A549 (cell line): ENCODE measurements at regions not wholly inside any gene's neighbourhood (a gene's known extent, or its start where the extent isn't known, plus 50 kb on each side); places are given as distances from the start of the nearest gene placed in this dataset.

Experiments
- ATAC-seq, 2 experiments: fragments of 200-7000 bp in 1 of 2; fragments of >200 bp in 1 of 2; cut with Nextera tagmentation in 1 of 2; cut with Tn5 transposase in 1 of 2; 3 replicates each; pipeline versions ENCODE4 v1.8.0 to v1.9.1; 2018 to 2020; ENCODE audit warnings: mild to moderate bottlenecking in 1 of 2, moderate library complexity in 1 of 2
- CTCF ChIA-PET: fragments of 300-600 bp; sonication (Branson Sonifier 250); formaldehyde crosslinking; extraction: SDS; loops from one replicate; lab custom pipeline; 2021; ENCODE audit warnings: antibody characterized with exemption, inconsistent platforms; lab: Yijun Ruan, JAX
- POLR2A ChIA-PET: fragments of 350-600 bp; formaldehyde crosslinking; extraction: SDS; loops from one replicate; lab custom pipeline; 2021; ENCODE audit warnings: antibody characterized with exemption, inconsistent platforms; lab: Yijun Ruan, JAX
- DNase-seq, 2 experiments: peaks; one replicate each; pipeline versions ENCODE4 v3.0.0 to v3.0.0-alpha.2; 2011 to 2016; ENCODE audit warnings: low read depth in 1 of 2, low spot score in 1 of 2
- FAIRE-seq: peaks from 2 replicates; lab custom pipeline; 2011; peaks lifted over from hg19 to GRCh38; lab: Jason Lieb, UNC
- H3K27ac ChIP-seq, 2 experiments: fragments of >200 bp; sonication (Bioruptor Twin); formaldehyde crosslinking; 3 replicates each; pipeline ENCODE4 v1.5.1; 2016 to 2017
- H3K4me1 ChIP-seq: fragments of >200 bp; sonication (Bioruptor Twin); formaldehyde crosslinking; 3 replicates; pipeline ENCODE4 v1.6.1; 2016
- H3K4me2 ChIP-seq: fragments of >200 bp; sonication (Bioruptor Twin); formaldehyde crosslinking; 3 replicates; pipeline ENCODE4 v1.6.1; 2016
- H3K4me3 ChIP-seq: fragments of >200 bp; sonication (Bioruptor Twin); formaldehyde crosslinking; 3 replicates; pipeline ENCODE4 v1.5.1; 2016
- H3K9me3 ChIP-seq: fragments of >200 bp; sonication (Bioruptor Twin); formaldehyde crosslinking; 3 replicates; pipeline ENCODE4 v1.6.1; 2016
- CEBPB ChIP-seq, 2 experiments: fragments of >200 bp in 1 of 2; sonication (Bioruptor Twin) in 1 of 2; formaldehyde crosslinking in 1 of 2; IDR thresholded peaks; 2 replicates each; pipeline ENCODE4 v1.6.1; 2012 to 2016
- JUN ChIP-seq, 2 experiments: fragments of >200 bp; sonication (Bioruptor Twin); formaldehyde crosslinking; IDR thresholded peaks; 2 replicates in 1 of 2; 3 replicates in 1 of 2; pipeline ENCODE4 v1.6.1; 2016 to 2017
- KDM1A ChIP-seq: fragments of 200-600 bp; sonication (generic); IDR thresholded peaks from 2 replicates; pipeline ENCODE4 v1.6.1; 2016; ENCODE audit warnings: low read depth, mild to moderate bottlenecking
- POLR2AphosphoS2 ChIP-seq: conservative IDR thresholded peaks from 2 replicates; pipeline ENCODE4 v1.6.1; 2012; ENCODE audit warnings: low read length, improper control_type of control experiment, inconsistent platforms
- RFX5 ChIP-seq: fragments of 450-650 bp; IDR thresholded peaks from 2 replicates; pipeline ENCODE4 v1.7.1; 2014; ENCODE audit warnings: antibody characterized with exemption, mild to moderate bottlenecking, moderate library complexity
- ZSCAN20 ChIP-seq: fragments of 250-450 bp; sonication (Bioruptor Pico); IDR thresholded peaks from 2 replicates; pipeline ENCODE4 v1.8.0; 2022; ENCODE audit warnings: mild to moderate bottlenecking, moderate library complexity
- WGBS: methylation state at CpG from one replicate; pipeline ENCODE4 v1.1.6; 2017; ENCODE audit errors: missing lambda C conversion rate; 5-methylcytosine and 5-hydroxymethylcytosine counted together
- small RNA-seq, 6 experiments: library from RNA; depleted of rRNA; stranded (forward); fragments of <200 nt; gene quantifications; one replicate each; pipeline ENCODE3, GENCODE V24; 2012

GRCh38 chr21:32974653-32975052 lies 51.1 kb upstream of the OLIG2 start:
- no peak overlapping the region for H3K27ac ChIP-seq
- no peak for FAIRE-seq
- CTCF ChIA-PET = interaction anchor here (1.0 kb wide), 1 partner anchor 34 kb away, joined by 3 read pairs; no protein-coding TSS in a partner anchor
- TF ChIP-seq JUN (IDR thresholded peaks at IDR 0.05) (no peak), ZSCAN20 (no peak), RFX5 (no peak)
- TF ChIP-seq, all 56 proteins: peak for 0
- no peaks in the 10 kb centered on the region for H3K9me3 ChIP-seq
- POLR2A ChIA-PET = no interaction called here
- no peak for DNase-seq
- no peak overlapping the region for H3K4me3 ChIP-seq
- no peak for ATAC-seq
- H3K4me2 ChIP-seq = no peak overlapping the region
- WGBS = 15% methylated on average over 2 of the region's 2 CpGs
- H3K4me1 ChIP-seq = no peaks in the 10 kb centered on the region

DNA sequence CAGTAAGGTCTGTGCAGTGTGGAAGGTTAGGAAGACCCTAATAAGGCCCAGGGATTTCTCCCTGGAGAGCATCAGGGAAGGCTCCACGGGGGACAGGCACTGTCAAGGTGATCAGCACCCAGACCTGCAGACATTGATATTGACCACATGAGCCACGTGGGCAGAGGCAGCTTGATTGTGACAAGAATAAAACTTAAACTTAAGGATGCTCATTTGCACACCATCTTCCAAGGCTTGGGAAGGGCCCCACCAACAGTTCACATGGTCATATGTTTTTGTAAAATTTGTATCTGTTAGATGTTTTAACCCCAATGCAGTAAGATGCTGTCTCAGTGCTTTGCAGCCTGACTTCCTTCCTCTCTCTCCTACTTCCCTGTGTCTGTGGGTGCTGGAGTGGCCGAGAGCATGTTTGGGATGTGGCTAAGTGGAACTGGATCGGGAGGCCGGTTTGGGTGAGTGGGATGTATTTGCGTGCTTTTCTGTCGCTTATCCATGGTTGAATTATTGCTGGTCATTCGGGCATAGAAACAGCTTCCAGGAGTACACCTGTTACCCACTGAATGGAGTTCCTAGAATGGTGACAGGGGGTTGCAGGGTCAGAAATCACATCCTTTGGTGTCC lies 49.8 kb upstream of the OLIG2 start:
- no peak for FAIRE-seq
- no peak overlapping the region for H3K4me3 ChIP-seq
- POLR2A ChIA-PET = no interaction called here
- no peaks in the 10 kb centered on the region for H3K4me1 ChIP-seq
- no peak for TF ChIP-seq KDM1A
- TF ChIP-seq POLR2AphosphoS2 = no peak
- no peak for TF ChIP-seq CEBPB (IDR thresholded peaks at IDR 0.05)
- CTCF ChIA-PET = interaction anchor here (1.0 to 1.9 kb wide), 3 partner anchors 13 to 152 kb away, joined by 3 to 4 read pairs (median 3); no protein-coding TSS in a partner anchor
- H3K27ac ChIP-seq = no peak overlapping the region
- no peaks in the 10 kb centered on the region for H3K9me3 ChIP-seq
- WGBS = 30% methylated on average over 8 of the region's 8 CpGs
- no peak for ATAC-seq
- no peak overlapping the region for H3K4me2 ChIP-seq
- no peak for DNase-seq

Small RNA genes lying in the stretch of these regions (small RNA-seq; reads per million reads assigned to genes)
- gene RF00156 = 0 to 0.04 (median 0) reads per million in 6 experiments
